WTC11 (cell line): ENCODE measurements at regions not wholly inside any gene's neighbourhood (a gene's known extent, or its start where the extent isn't known, plus 50 kb on each side); places are given as distances from the start of the nearest gene placed in this dataset.

ENCODE experiments used
- ATAC-seq: fragments of 200-7000 bp; cut with Tn5 transposase; 2 replicates; pipeline ENCODE4 v1.10.0; 2021; ENCODE audit warnings: mild to moderate bottlenecking, moderate library complexity
- CTCF ChIA-PET: fragments of 300-600 bp; sonication (Branson Sonifier 250); formaldehyde crosslinking; loops from one replicate; lab custom pipeline; 2021; ENCODE audit warnings: antibody characterized with exemption; lab: Charles Lee
- POLR2A ChIA-PET: fragments of 350-600 bp; sonication (Branson Sonifier 250); formaldehyde crosslinking; loops from one replicate; lab custom pipeline; 2021; ENCODE audit warnings: antibody characterized with exemption; lab: Charles Lee
- DNase-seq: peaks from one replicate; pipeline ENCODE4 v3.0.0; 2021; ENCODE audit warnings: low spot score
- H3K27ac Mint-ChIP-seq: 2 replicates; pipeline ENCODE4 v1.8.0; 2021; ENCODE audit warnings: mixed read lengths
- H3K27me3 Mint-ChIP-seq: 2 replicates; pipeline ENCODE4 v1.8.0; 2021; ENCODE audit warnings: low read depth, mild to moderate bottlenecking, moderate library complexity, mixed read lengths
- H3K36me3 Mint-ChIP-seq: 2 replicates; pipeline ENCODE4 v1.8.0; 2021; ENCODE audit warnings: mixed read lengths
- H3K4me1 Mint-ChIP-seq: 2 replicates; pipeline ENCODE4 v1.8.0; 2022; ENCODE audit warnings: mixed read lengths
- H3K4me3 Mint-ChIP-seq: 2 replicates; pipeline ENCODE4 v1.8.0; 2021; ENCODE audit warnings: mild to moderate bottlenecking, moderate library complexity, mixed read lengths
- H3K9me3 Mint-ChIP-seq: 2 replicates; pipeline ENCODE4 v1.8.0; 2021; ENCODE audit warnings: mixed read lengths
- ATF6 ChIP-seq: sonication (generic); formaldehyde crosslinking; IDR thresholded peaks from 2 replicates; pipeline ENCODE4 v1.8.1; 2023; ENCODE audit warnings: mild to moderate bottlenecking, missing genetic modification reagents
- ERG ChIP-seq: fragments of 250-450 bp; sonication (Bioruptor Pico); IDR thresholded peaks from 2 replicates; pipeline ENCODE4 v1.8.0; 2021; ENCODE audit warnings: mild to moderate bottlenecking
- FOXK1 ChIP-seq: sonication (generic); formaldehyde crosslinking; IDR thresholded peaks from 2 replicates; pipeline ENCODE4 v1.8.0; 2022; ENCODE audit warnings: mild to moderate bottlenecking, moderate library complexity, missing genetic modification reagents
- FOXP4 ChIP-seq: sonication (generic); formaldehyde crosslinking; IDR thresholded peaks from 2 replicates; pipeline ENCODE4 v1.8.0; 2022; ENCODE audit warnings: mild to moderate bottlenecking, missing genetic modification reagents
- GTF2I ChIP-seq: fragments of 250-450 bp; sonication (Bioruptor Pico); conservative IDR thresholded peaks from 2 replicates; pipeline ENCODE4 v1.4.0; 2021; ENCODE audit warnings: mild to moderate bottlenecking
- IRF1 ChIP-seq: sonication (generic); formaldehyde crosslinking; IDR thresholded peaks from 2 replicates; pipeline ENCODE4 v1.8.0; 2023; ENCODE audit warnings: missing genetic modification reagents
- NR1H2 ChIP-seq: sonication (generic); formaldehyde crosslinking; IDR thresholded peaks from 2 replicates; pipeline ENCODE4 v1.9.0; 2021; ENCODE audit warnings: mild to moderate bottlenecking, moderate library complexity, missing genetic modification reagents
- TEAD1 ChIP-seq: sonication (generic); formaldehyde crosslinking; IDR thresholded peaks from 2 replicates; pipeline ENCODE4 v1.8.0; 2022; ENCODE audit warnings: mild to moderate bottlenecking, missing genetic modification reagents
- TEAD4 ChIP-seq: sonication (generic); formaldehyde crosslinking; IDR thresholded peaks from 2 replicates; pipeline ENCODE4 v1.8.0; 2022; ENCODE audit warnings: mild to moderate bottlenecking, missing genetic modification reagents
- ZNF396 ChIP-seq: fragments of 250-450 bp; sonication (Bioruptor Pico); IDR thresholded peaks from 2 replicates; pipeline ENCODE4 v1.8.0; 2021; ENCODE audit warnings: mild to moderate bottlenecking, moderate library complexity, borderline replicate concordance
- TF ChIP-seq, protein P1 (sequence below): fragments of 200-600 bp; IDR thresholded peaks from 2 replicates; pipeline ENCODE4 v1.8.0; 2022; ENCODE audit warnings: antibody characterized with exemption
- TF ChIP-seq, protein P2 (sequence below): sonication (generic); formaldehyde crosslinking; IDR thresholded peaks from 2 replicates; pipeline ENCODE4 v1.8.1; 2022; ENCODE audit warnings: mild to moderate bottlenecking, missing genetic modification reagents, moderate library complexity, borderline replicate concordance

DNA sequence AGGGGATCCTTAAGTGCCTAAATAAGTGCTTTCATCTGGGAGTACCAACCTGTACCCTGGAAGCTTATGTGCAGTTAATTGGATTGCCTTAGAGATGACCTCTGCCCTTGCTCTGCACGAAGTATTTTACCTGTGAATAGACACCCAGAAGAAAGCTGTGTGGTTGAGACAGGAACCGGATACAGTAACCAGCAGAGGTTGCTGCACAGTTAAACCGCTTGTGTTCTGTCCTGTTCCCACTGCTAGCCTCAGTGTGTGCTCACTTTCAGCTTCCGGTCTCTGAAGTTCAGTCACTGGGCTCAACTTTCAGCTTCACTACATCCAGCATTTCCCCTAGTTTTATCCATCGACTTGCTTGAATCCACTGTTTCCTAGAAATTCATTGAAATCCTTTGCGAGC, 185.3 kb downstream of the FAM170A start (continued):
- TF ChIP-seq, protein P1, sequence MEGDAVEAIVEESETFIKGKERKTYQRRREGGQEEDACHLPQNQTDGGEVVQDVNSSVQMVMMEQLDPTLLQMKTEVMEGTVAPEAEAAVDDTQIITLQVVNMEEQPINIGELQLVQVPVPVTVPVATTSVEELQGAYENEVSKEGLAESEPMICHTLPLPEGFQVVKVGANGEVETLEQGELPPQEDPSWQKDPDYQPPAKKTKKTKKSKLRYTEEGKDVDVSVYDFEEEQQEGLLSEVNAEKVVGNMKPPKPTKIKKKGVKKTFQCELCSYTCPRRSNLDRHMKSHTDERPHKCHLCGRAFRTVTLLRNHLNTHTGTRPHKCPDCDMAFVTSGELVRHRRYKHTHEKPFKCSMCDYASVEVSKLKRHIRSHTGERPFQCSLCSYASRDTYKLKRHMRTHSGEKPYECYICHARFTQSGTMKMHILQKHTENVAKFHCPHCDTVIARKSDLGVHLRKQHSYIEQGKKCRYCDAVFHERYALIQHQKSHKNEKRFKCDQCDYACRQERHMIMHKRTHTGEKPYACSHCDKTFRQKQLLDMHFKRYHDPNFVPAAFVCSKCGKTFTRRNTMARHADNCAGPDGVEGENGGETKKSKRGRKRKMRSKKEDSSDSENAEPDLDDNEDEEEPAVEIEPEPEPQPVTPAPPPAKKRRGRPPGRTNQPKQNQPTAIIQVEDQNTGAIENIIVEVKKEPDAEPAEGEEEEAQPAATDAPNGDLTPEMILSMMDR = no peak
- TF ChIP-seq, protein P2, sequence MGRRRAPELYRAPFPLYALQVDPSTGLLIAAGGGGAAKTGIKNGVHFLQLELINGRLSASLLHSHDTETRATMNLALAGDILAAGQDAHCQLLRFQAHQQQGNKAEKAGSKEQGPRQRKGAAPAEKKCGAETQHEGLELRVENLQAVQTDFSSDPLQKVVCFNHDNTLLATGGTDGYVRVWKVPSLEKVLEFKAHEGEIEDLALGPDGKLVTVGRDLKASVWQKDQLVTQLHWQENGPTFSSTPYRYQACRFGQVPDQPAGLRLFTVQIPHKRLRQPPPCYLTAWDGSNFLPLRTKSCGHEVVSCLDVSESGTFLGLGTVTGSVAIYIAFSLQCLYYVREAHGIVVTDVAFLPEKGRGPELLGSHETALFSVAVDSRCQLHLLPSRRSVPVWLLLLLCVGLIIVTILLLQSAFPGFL (CRISPR knock-in tag) = no peak
- TF ChIP-seq FOXP4 (CRISPR knock-in tag) (no peak), TEAD1 (CRISPR knock-in tag) (no peak)

- DNase-seq = no peak
- Mint-ChIP-seq H3K9me3 (no peaks in the 10 kb centered on the region), H3K4me3 (no peak overlapping the region), H3K27me3 (no peaks in the 10 kb centered on the region), H3K4me1 (peaks cover 9% of the 10 kb centered on the region), H3K36me3 (no peaks in the 10 kb centered on the region), H3K27ac (no peak overlapping the region)
- ChIA-PET POLR2A (no interaction called here), CTCF (no interaction called here)
- no peak for ATAC-seq
- TF ChIP-seq ZNF396 (CRISPR knock-in tag) (no peak), TEAD4 (CRISPR knock-in tag) (no peak)
Observed at GRCh38 chr5:119816055-119816454, 186.7 kb downstream of the FAM170A start.

GRCh38 chr5:119820016-119820415, 190.7 kb downstream of the FAM170A start:
- POLR2A ChIA-PET = no interaction called here
- CTCF ChIA-PET = no interaction called here
- no peaks in the 10 kb centered on the region for H3K9me3 Mint-ChIP-seq
- no peak for ATAC-seq
- no peak for DNase-seq
- no peaks in the 10 kb centered on the region for H3K4me1 Mint-ChIP-seq
- no peak overlapping the region for H3K27ac Mint-ChIP-seq
- TF ChIP-seq ATF6 (CRISPR knock-in tag) (no peak), IRF1 (CRISPR knock-in tag) (no peak), NR1H2 (CRISPR knock-in tag) (no peak), GTF2I (CRISPR knock-in tag) (no peak), ZNF396 (CRISPR knock-in tag) (no peak), FOXK1 (no peak), ERG (no peak)
- TF ChIP-seq, all 79 proteins: peak for 0
- H3K27me3 Mint-ChIP-seq = no peaks in the 10 kb centered on the region
- no peaks in the 10 kb centered on the region for H3K36me3 Mint-ChIP-seq
- no peak overlapping the region for H3K4me3 Mint-ChIP-seq
